Endothelial cell of umbilical vein (primary cell): ENCODE measurements at regions not wholly inside any gene's neighbourhood (a gene's known extent, or its start where the extent isn't known, plus 50 kb on each side); places are given as distances from the start of the nearest gene placed in this dataset.

Experiments
- BruUV-seq: library from RNA; stranded (reverse); fragments of 400-500 nt; replicated peaks from 2 replicates; lab custom pipeline; 2021; lab: Mats Ljungman, UMichigan
- CTCF ChIA-PET: fragments of 300-600, 350-600 bp; sonication (Branson Sonifier 250); formaldehyde crosslinking; loops from one replicate; lab custom pipeline; 2021; ENCODE audit warnings: antibody characterized with exemption, inconsistent platforms; lab: Charles Lee
- POLR2A ChIA-PET: fragments of 300-600, 350-600 bp; sonication (Branson Sonifier 250); formaldehyde crosslinking; loops from one replicate; lab custom pipeline; 2021; ENCODE audit warnings: antibody characterized with exemption, inconsistent platforms; lab: Charles Lee
- DNase-seq: peaks from one replicate; pipeline ENCODE4 v3.0.0-alpha.2; 2011; ENCODE audit warnings: low read depth, low spot score
- FAIRE-seq: peaks from 2 replicates; lab custom pipeline; 2011; peaks lifted over from hg19 to GRCh38; lab: Jason Lieb, UNC
- H2AFZ ChIP-seq: 2 replicates; pipeline ENCODE4 v1.6.0; 2012; ENCODE audit warnings: low read depth, low read length, control low read depth, inconsistent platforms
- H3K27ac ChIP-seq: 2 replicates; pipeline ENCODE4 v1.5.1; 2011; ENCODE audit warnings: low read depth, mild to moderate bottlenecking, control low read depth, low read length, moderate library complexity; ENCODE audit not compliant: insufficient read depth
- H3K27me3 ChIP-seq, 2 experiments: 2 replicates each; pipeline versions ENCODE4 v1.6.0 to v1.6.1; 2011; ENCODE audit warnings: low read length in 2 of 2, mixed read lengths in 1 of 2; ENCODE audit not compliant: control insufficient read depth in 2 of 2, insufficient read depth in 2 of 2
- H3K36me3 ChIP-seq, 2 experiments: 2 replicates in 1 of 2; 3 replicates in 1 of 2; pipeline ENCODE4 v1.5.1; 2011; ENCODE audit warnings: low read length in 2 of 2, mild to moderate bottlenecking in 1 of 2, moderate library complexity in 1 of 2; ENCODE audit not compliant: control insufficient read depth in 2 of 2, insufficient read depth in 2 of 2; ENCODE audit errors: extremely low read depth in 1 of 2
- H3K4me1 ChIP-seq: 3 replicates; pipeline ENCODE4 v1.5.1; 2011; ENCODE audit warnings: mild to moderate bottlenecking, low read length; ENCODE audit not compliant: control insufficient read depth, insufficient read depth; ENCODE audit errors: extremely low read depth
- H3K4me2 ChIP-seq: 2 replicates; pipeline ENCODE4 v1.6.1; 2011; ENCODE audit warnings: low read length, control low read depth, mixed read lengths; ENCODE audit not compliant: insufficient read depth
- H3K4me3 ChIP-seq, 3 experiments: fragments of 200-600 bp in 1 of 3; sonication (generic), shearing (Covaris generic) in 1 of 3; replicated peaks in 1 of 3; 2 replicates each; pipeline ENCODE4 v1.5.1; 2011 to 2016; ENCODE audit warnings: control low read depth in 3 of 3, low read length in 3 of 3, mild to moderate bottlenecking in 2 of 3, inconsistent platforms in 1 of 3, low read depth in 1 of 3, moderate library complexity in 1 of 3; ENCODE audit not compliant: insufficient read depth in 1 of 3
- H3K79me2 ChIP-seq: 2 replicates; pipeline ENCODE4 v1.6.0; 2012; ENCODE audit warnings: low read length, inconsistent platforms; ENCODE audit not compliant: control insufficient read depth, insufficient read depth
- H3K9ac ChIP-seq: replicated peaks from 2 replicates; pipeline ENCODE3; 2011; ENCODE audit warnings: low read length, control low read depth; ENCODE audit not compliant: insufficient read depth; ENCODE audit errors: extremely low read depth
- H3K9me1 ChIP-seq: replicated peaks from 3 replicates; pipeline ENCODE4 v1.6.0; 2011; ENCODE audit warnings: mild to moderate bottlenecking, low read length; ENCODE audit not compliant: control insufficient read depth, insufficient read depth; ENCODE audit errors: extremely low read depth
- H3K9me3 ChIP-seq: replicated peaks from 2 replicates; pipeline ENCODE4 v1.5.1; 2012; ENCODE audit warnings: low read length, inconsistent platforms; ENCODE audit not compliant: control insufficient read depth, insufficient read depth
- H4K20me1 ChIP-seq: replicated peaks from 2 replicates; pipeline ENCODE3; 2011; ENCODE audit warnings: mild to moderate bottlenecking, low read length; ENCODE audit not compliant: control insufficient read depth, insufficient read depth; ENCODE audit errors: extremely low read depth
- EZH2 ChIP-seq: IDR thresholded peaks from 2 replicates; pipeline ENCODE4 v1.6.1; 2012; ENCODE audit warnings: borderline replicate concordance, low read depth, mild to moderate bottlenecking, moderate library complexity, low read length, inconsistent platforms; ENCODE audit not compliant: severe bottlenecking
- FOS ChIP-seq: IDR thresholded peaks from 2 replicates; pipeline ENCODE4 v1.6.1; 2011; ENCODE audit warnings: mild to moderate bottlenecking, low read length, moderate library complexity, borderline replicate concordance; ENCODE audit not compliant: insufficient read depth
- GATA2 ChIP-seq: IDR thresholded peaks from 2 replicates; pipeline ENCODE4 v1.7.0; 2011; ENCODE audit warnings: low read depth, mild to moderate bottlenecking, moderate library complexity, mixed read lengths, low read length; ENCODE audit not compliant: insufficient read length, insufficient read depth
- JUN ChIP-seq: IDR thresholded peaks from 2 replicates; pipeline ENCODE4 v1.6.1; 2011; ENCODE audit warnings: borderline replicate concordance, low read depth; ENCODE audit not compliant: insufficient read length, insufficient read depth
- POLR2A ChIP-seq: IDR thresholded peaks from 2 replicates; pipeline ENCODE4 v1.6.1; 2012; ENCODE audit warnings: low read depth, mild to moderate bottlenecking, control low read depth, low read length
- POLR2AphosphoS5 ChIP-seq: IDR thresholded peaks from 2 replicates; pipeline ENCODE4 v1.6.1; 2012; ENCODE audit warnings: low read depth, mild to moderate bottlenecking, control low read depth, low read length, moderate library complexity; ENCODE audit not compliant: insufficient read depth
- dilution Hi-C: fragments of 300-500 bp; cut with MboI; formaldehyde crosslinking; loops from one replicate; pipeline ENCODE4 v1.15.0; 2019; ENCODE audit warnings: low sequenced_read_pairs; ENCODE audit not compliant: extremely low pct_ligation_motif_present
- intact Hi-C: fragments of 100-400 bp; cut with micrococcal nuclease; formaldehyde crosslinking; loops from one replicate; pipeline ENCODE4 v1.10.0; 2022
- TF ChIP-seq, protein P1 (sequence below), 2 donors: IDR thresholded peaks; 1 replicate in 1 of 2; 2 replicates in 1 of 2; pipeline ENCODE4 v1.5.1; 2011; ENCODE audit warnings: low read length in 2 of 2, mild to moderate bottlenecking in 2 of 2, moderate library complexity in 2 of 2, control low read depth in 1 of 2, inconsistent platforms in 1 of 2, low read depth in 1 of 2; ENCODE audit not compliant: insufficient read depth in 1 of 2; ENCODE audit errors: extremely low read depth in 1 of 2
- TF ChIP-seq, protein P2 (sequence below): IDR thresholded peaks from 2 replicates; pipeline ENCODE4 v1.6.1; 2011; ENCODE audit not compliant: insufficient read depth, insufficient read length

DNA sequence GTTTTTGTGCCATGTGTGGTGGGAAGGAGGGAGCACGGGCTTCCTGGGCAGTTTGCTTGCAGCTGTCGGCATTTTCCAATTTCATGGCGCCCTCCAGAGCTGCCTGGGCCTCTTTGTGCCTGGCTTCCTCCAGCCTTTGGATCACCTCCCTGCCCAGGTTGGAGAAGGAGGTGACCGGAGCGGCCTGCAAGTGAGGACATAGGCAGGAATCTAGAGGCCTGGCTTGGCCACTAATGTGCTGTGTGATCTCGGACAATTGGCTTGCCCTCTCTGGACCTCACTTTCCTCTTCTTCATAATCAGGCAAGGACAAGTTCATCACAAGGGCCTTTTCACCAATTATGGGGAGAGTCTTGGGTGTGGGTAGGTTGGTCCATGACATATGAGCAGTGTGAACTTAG is 245.1 kb downstream of the MATN1 start:
- Histone ChIP-seq H3K27ac (no peak overlapping the region), H3K79me2 (no peaks in the 10 kb centered on the region), H3K9me3 (no peaks in the 10 kb centered on the region), H3K4me1 (no peaks in the 10 kb centered on the region), H3K4me2 (no peak overlapping the region), H3K9ac (no peak overlapping the region), H3K27me3 (no peaks in the 10 kb centered on the region), H3K4me3 (no peak overlapping the region), H4K20me1 (no peaks in the 10 kb centered on the region), H2AFZ (no peak overlapping the region), H3K9me1 (no peaks in the 10 kb centered on the region), H3K36me3 (no peaks in the 10 kb centered on the region)
- POLR2A ChIA-PET: no interaction called here
- CTCF ChIA-PET: no interaction called here
- FAIRE-seq (no peak), DNase-seq (no peak)
- intact Hi-C loops (no loop called here), dilution Hi-C loops (no loop called here)
- BruUV-seq: no TSS peak
- no peak for TF ChIP-seq GATA2
- no peak for TF ChIP-seq POLR2A
- no peak for TF ChIP-seq EZH2
- TF ChIP-seq FOS: no peak
- TF ChIP-seq, protein P1, sequence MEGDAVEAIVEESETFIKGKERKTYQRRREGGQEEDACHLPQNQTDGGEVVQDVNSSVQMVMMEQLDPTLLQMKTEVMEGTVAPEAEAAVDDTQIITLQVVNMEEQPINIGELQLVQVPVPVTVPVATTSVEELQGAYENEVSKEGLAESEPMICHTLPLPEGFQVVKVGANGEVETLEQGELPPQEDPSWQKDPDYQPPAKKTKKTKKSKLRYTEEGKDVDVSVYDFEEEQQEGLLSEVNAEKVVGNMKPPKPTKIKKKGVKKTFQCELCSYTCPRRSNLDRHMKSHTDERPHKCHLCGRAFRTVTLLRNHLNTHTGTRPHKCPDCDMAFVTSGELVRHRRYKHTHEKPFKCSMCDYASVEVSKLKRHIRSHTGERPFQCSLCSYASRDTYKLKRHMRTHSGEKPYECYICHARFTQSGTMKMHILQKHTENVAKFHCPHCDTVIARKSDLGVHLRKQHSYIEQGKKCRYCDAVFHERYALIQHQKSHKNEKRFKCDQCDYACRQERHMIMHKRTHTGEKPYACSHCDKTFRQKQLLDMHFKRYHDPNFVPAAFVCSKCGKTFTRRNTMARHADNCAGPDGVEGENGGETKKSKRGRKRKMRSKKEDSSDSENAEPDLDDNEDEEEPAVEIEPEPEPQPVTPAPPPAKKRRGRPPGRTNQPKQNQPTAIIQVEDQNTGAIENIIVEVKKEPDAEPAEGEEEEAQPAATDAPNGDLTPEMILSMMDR (IDR thresholded peaks at IDR 0.05; ENCODE audit: extremely low read depth in 1 of 2, insufficient read depth in 1 of 2, low read depth in 1 of 2, low read length in 2 of 2): no peak
- TF ChIP-seq, protein P2, sequence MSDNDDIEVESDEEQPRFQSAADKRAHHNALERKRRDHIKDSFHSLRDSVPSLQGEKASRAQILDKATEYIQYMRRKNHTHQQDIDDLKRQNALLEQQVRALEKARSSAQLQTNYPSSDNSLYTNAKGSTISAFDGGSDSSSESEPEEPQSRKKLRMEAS: no peak
- TF ChIP-seq POLR2AphosphoS5: no peak
- TF ChIP-seq JUN: no peak
